HG02763 (cell line): ENCODE measurements at regions not wholly inside any gene's neighbourhood (a gene's known extent, or its start where the extent isn't known, plus 50 kb on each side); places are given as distances from the start of the nearest gene placed in this dataset.
"Not testable (repeated sequence)": the region's sequence is repeated elsewhere in the genome, so short reads cannot be mapped to it uniquely, and the experiment has no call there.

Experiments used
- ATAC-seq: cut with Tn5 transposase; IDR thresholded peaks from one replicate; pipeline ENCODE4 v1.9.1; 2021; ENCODE audit warnings: mild to moderate bottlenecking, moderate library complexity; ENCODE audit not compliant: unreplicated experiment

- no peak for ATAC-seq
These were observed 1068.5 kb downstream of the BRD1 start for GRCh38 chr22:48758881-48759875.

GRCh38 chr22:48757985-48758561 lies 1069.6 kb downstream of the BRD1 start:
- no peak for ATAC-seq

DNA sequence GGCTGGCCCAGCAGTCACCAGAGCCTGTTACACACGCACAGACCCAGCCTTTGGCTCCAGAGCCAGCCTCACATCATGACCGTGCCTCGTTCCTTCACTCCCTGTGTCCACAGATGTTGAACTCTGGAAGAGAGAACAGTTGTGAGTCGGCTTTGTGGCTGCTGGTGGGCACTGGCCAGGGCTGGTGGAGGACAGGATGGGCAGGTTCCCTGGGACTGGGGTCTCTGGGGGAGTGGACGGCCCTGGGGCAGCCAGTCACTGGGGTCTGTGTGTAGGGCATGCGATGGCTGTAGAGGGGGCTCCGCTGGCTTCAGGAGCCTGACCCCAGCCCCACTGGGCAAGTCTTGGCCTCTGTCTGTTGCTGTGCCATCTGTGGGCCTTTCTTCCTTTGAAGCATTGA lies 1070.1 kb downstream of the BRD1 start:
- ATAC-seq: no peak

- ATAC-seq: not testable (repeated sequence)
These were observed 1070.5 kb downstream of the BRD1 start for GRCh38 chr22:48757135-48757534.

- no peak for ATAC-seq
These were observed 1071.2 kb downstream of the BRD1 start for GRCh38 chr22:48756146-48757111.

GRCh38 chr22:48755059-48755949 lies 1072.4 kb downstream of the BRD1 start:
- ATAC-seq: no peak

DNA sequence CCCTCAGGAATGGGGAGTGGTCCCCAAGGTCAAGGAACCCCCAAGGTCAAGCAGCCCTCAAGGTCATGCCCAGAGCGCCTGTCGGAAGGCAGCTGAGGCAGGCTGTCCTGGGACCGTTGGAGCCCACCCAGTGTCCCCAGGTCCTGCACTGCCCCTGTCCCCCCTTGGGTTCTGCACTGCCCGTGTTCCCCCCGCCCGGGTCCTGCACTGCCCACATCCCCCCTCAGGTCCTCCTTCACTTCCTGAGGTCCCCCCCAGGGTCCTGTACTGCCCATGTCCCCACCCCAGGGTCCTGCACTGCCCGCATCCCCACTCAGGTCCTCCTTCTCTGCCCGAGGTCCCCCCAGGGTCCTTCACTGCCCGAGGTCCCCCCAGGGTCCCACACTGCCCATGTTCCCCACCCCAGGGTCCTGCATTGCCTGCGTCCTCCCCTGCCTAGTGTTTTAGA lies 1073.0 kb downstream of the BRD1 start:
- ATAC-seq: no peak

GRCh38 chr22:48753752-48754517 lies 1073.7 kb downstream of the BRD1 start:
- no peak for ATAC-seq

DNA sequence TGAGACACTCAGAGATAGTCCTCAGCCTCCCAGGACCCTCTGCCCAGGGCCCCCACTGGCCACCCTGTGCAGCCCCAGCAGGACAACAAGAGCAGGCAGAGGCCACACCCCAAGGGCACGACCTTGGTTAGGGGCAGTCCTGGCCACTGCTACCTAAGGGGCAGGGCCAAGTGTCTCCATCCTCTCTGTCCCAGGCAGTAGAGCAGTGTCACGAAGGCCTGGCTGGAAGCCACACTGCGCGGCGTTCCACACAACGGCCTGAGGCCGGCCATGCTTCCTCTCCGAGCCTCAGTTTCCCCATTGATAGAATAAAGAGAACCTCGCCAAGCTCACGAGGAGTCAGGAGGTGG lies 1074.3 kb downstream of the BRD1 start:
- ATAC-seq: no peak

GRCh38 chr22:48752451-48753380 lies 1075.0 kb downstream of the BRD1 start:
- ATAC-seq: no peak

GRCh38 chr22:48751539-48752437 lies 1075.9 kb downstream of the BRD1 start:
- no peak for ATAC-seq

- no peak for ATAC-seq
These were observed 1076.7 kb downstream of the BRD1 start for GRCh38 chr22:48750826-48751440.

- ATAC-seq: no peak
These were observed 1077.4 kb downstream of the BRD1 start for GRCh38 chr22:48750282-48750681.

GRCh38 chr22:48749555-48750227 lies 1078.0 kb downstream of the BRD1 start:
- ATAC-seq: no peak

DNA sequence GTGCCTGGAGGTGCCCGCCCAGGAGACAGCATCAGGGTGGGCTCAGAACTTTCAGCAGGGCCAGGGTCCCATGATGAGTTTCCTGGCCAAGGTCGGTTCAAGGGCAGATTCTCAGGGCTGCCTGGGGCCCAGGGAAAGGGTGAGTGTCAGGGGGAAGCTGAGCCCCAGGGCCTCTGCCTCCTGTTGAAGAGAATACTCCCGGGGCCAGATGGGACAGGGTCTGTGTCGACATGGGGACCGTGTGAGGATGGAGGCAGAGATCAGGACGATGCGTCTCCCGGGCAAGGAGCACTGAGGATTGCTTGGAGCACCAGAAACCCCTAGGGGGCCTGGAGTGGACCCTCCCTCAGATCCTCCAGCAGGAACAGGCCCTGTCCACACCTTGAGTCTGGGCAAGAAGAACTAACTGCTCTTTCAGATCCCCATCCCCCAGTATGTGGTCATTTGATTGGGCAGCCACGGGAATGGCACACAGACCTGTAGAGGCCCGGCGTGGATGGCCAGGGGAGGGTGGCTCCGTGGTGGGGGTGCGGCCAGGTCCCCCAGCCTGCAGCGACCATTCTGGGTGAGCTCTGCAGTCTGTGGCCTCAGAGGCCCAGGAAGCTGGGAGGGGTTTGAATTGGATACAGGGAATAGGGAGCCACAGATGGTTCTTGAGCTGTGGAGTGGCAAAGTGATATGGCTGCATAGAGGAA lies 1078.7 kb downstream of the BRD1 start:
- ATAC-seq: no peak
